Liver (tissue), 7 donors: ENCODE measurements at regions not wholly inside any gene's neighbourhood (a gene's known extent, or its start where the extent isn't known, plus 50 kb on each side); places are given as distances from the start of the nearest gene placed in this dataset.

Experiments used
- DNase-seq: peaks from one replicate; pipeline ENCODE4 v3.0.0-alpha.2; 2017; ENCODE audit warnings: low spot score
- H3K27ac ChIP-seq, 2 donors: one replicate each; pipeline ENCODE4 v1.7.0; 2013; ENCODE audit warnings: inconsistent platforms in 2 of 2, low read length in 2 of 2, control low read depth in 1 of 2, low read depth in 1 of 2, mild to moderate bottlenecking in 1 of 2
- H3K27me3 ChIP-seq, 4 donors: one replicate each; pipeline versions ENCODE4 v1.6.1 to v1.7.0; 2013; ENCODE audit warnings: low read length in 3 of 4, inconsistent platforms in 1 of 4, mild to moderate bottlenecking in 1 of 4, moderate library complexity in 1 of 4; ENCODE audit not compliant: control insufficient read depth in 4 of 4, insufficient read depth in 4 of 4
- H3K36me3 ChIP-seq, 4 donors: one replicate each; pipeline versions ENCODE4 v1.6.1 to v1.7.0; 2013; ENCODE audit warnings: low read length in 3 of 4, mild to moderate bottlenecking in 3 of 4, low read depth in 1 of 4, moderate library complexity in 1 of 4; ENCODE audit not compliant: control insufficient read depth in 4 of 4, insufficient read depth in 3 of 4
- H3K4me1 ChIP-seq, 4 donors: one replicate each; pipeline versions ENCODE4 v1.6.1 to v1.7.0; 2013; ENCODE audit warnings: low read length in 3 of 4, mild to moderate bottlenecking in 3 of 4, moderate library complexity in 1 of 4; ENCODE audit not compliant: control insufficient read depth in 4 of 4, insufficient read depth in 4 of 4
- H3K4me3 ChIP-seq, 3 donors: one replicate each; pipeline versions ENCODE4 v1.6.1 to v1.7.0; 2013; ENCODE audit warnings: low read length in 3 of 3, control low read depth in 1 of 3, low read depth in 1 of 3, mild to moderate bottlenecking in 1 of 3
- H3K9ac ChIP-seq, 2 donors: one replicate each; pipeline ENCODE4 v1.7.0; 2013; ENCODE audit warnings: low read length in 2 of 2, mild to moderate bottlenecking in 2 of 2, moderate library complexity in 2 of 2, control low read depth in 1 of 2, low read depth in 1 of 2
- H3K9me3 ChIP-seq, 4 donors: one replicate each; pipeline versions ENCODE4 v1.6.1 to v1.7.0; 2013; ENCODE audit warnings: low read length in 3 of 4; ENCODE audit not compliant: control insufficient read depth in 4 of 4
- ATF3 ChIP-seq: IDR thresholded peaks from 2 replicates; pipeline ENCODE4 v1.6.1; 2016; ENCODE audit warnings: antibody characterized with exemption
- EGR1 ChIP-seq, 2 donors: IDR thresholded peaks; 2 replicates each; pipeline ENCODE4 v1.6.1; 2016 to 2018; ENCODE audit warnings: antibody characterized with exemption in 2 of 2, low read depth in 2 of 2
- FOXA1 ChIP-seq: IDR thresholded peaks from 2 replicates; pipeline ENCODE4 v1.6.1; 2016; ENCODE audit warnings: antibody characterized with exemption
- FOXA2 ChIP-seq: IDR thresholded peaks from 2 replicates; pipeline ENCODE4 v1.6.1; 2016; ENCODE audit warnings: antibody characterized with exemption
- GABPA ChIP-seq, 2 donors: IDR thresholded peaks in 1 of 2; conservative IDR thresholded peaks in 1 of 2; 2 replicates each; pipeline ENCODE4 v1.6.1; 2016; ENCODE audit warnings: antibody characterized with exemption in 2 of 2, mild to moderate bottlenecking in 1 of 2, moderate library complexity in 1 of 2
- HNF4A ChIP-seq, 2 donors: conservative IDR thresholded peaks; 2 replicates each; pipeline ENCODE4 v1.6.1; 2016; ENCODE audit warnings: antibody characterized with exemption in 2 of 2, mild to moderate bottlenecking in 2 of 2
- HNF4G ChIP-seq: IDR thresholded peaks from 2 replicates; pipeline ENCODE4 v1.6.1; 2016; ENCODE audit warnings: antibody characterized with exemption
- JUND ChIP-seq, 2 donors: IDR thresholded peaks; 2 replicates each; pipeline ENCODE4 v1.6.1; 2016; ENCODE audit warnings: antibody characterized with exemption in 2 of 2
- MAX ChIP-seq: IDR thresholded peaks from 2 replicates; pipeline ENCODE4 v1.6.1; 2016; ENCODE audit warnings: antibody characterized with exemption
- NR2F2 ChIP-seq: IDR thresholded peaks from 2 replicates; pipeline ENCODE4 v1.6.1; 2016; ENCODE audit warnings: antibody characterized with exemption
- RAD21 ChIP-seq, 2 donors: IDR thresholded peaks; 2 replicates each; pipeline ENCODE4 v1.6.1; 2016; ENCODE audit warnings: antibody characterized with exemption in 2 of 2, mild to moderate bottlenecking in 2 of 2
- REST ChIP-seq: IDR thresholded peaks from 2 replicates; pipeline ENCODE4 v1.6.1; 2016; ENCODE audit warnings: antibody characterized with exemption, mild to moderate bottlenecking
- RXRA ChIP-seq, 2 donors: IDR thresholded peaks; 2 replicates each; pipeline ENCODE4 v1.6.1; 2017 to 2018; ENCODE audit warnings: antibody characterized with exemption in 2 of 2, mild to moderate bottlenecking in 1 of 2
- SP1 ChIP-seq: IDR thresholded peaks from 2 replicates; pipeline ENCODE4 v1.6.1; 2018; ENCODE audit warnings: antibody characterized with exemption, mild to moderate bottlenecking
- YY1 ChIP-seq: IDR thresholded peaks from 2 replicates; pipeline ENCODE4 v1.6.1; 2016; ENCODE audit warnings: antibody characterized with exemption, mild to moderate bottlenecking
- ZBTB33 ChIP-seq: IDR thresholded peaks from 2 replicates; pipeline ENCODE4 v1.6.1; 2016; ENCODE audit warnings: antibody characterized with exemption
- WGBS: extraction: QIAGEN DNeasy Blood & Tissue Kit; methylation state at CpG from one replicate; pipeline ENCODE4 v1.1.7; 2013; 5-methylcytosine and 5-hydroxymethylcytosine counted together
- donor health status: healthy.
- donor health status: healthy.
- donor health status: healthy.
- donor health status: healthy.

- no peak for TF ChIP-seq REST
- TF ChIP-seq RXRA (IDR thresholded peaks at IDR 0.05): no peak
- no peak for TF ChIP-seq ATF3
- no peak for TF ChIP-seq HNF4G
- no peak for TF ChIP-seq FOXA1
- TF ChIP-seq SP1: no peak
- TF ChIP-seq HNF4A (conservative IDR thresholded peaks at IDR 0.05): no peak
Observed at GRCh38 chr3:5898106-5898505, 710.6 kb downstream of the EDEM1 start (continued).

GRCh38 chr3:5899014-5899761 lies 711.7 kb downstream of the EDEM1 start:
- TF ChIP-seq RAD21 (IDR thresholded peaks at IDR 0.05): no peak
- no peak for TF ChIP-seq ZBTB33
- no peak for TF ChIP-seq FOXA1
- TF ChIP-seq JUND (IDR thresholded peaks at IDR 0.05): no peak
- TF ChIP-seq ATF3: no peak
- no peak for TF ChIP-seq MAX
- TF ChIP-seq HNF4A (conservative IDR thresholded peaks at IDR 0.05): no peak
- TF ChIP-seq FOXA2: no peak
- no peak for TF ChIP-seq GABPA (IDR thresholded peaks at IDR 0.05 in 1 of 2, conservative IDR thresholded peaks at IDR 0.05 in 1 of 2)
- TF ChIP-seq EGR1 (IDR thresholded peaks at IDR 0.05; ENCODE audit: low read depth in 2 of 2): no peak
- no peak for TF ChIP-seq NR2F2
- TF ChIP-seq HNF4G: no peak
- no peak for TF ChIP-seq REST
- TF ChIP-seq YY1: no peak
- no peak for TF ChIP-seq RXRA (IDR thresholded peaks at IDR 0.05)
- DNase-seq: no peak
- WGBS: 65% methylated on average over 3 of the region's 3 CpGs
- H3K9me3 ChIP-seq: no peaks in the 10 kb centered on the region
- H3K36me3 ChIP-seq: no peaks in the 10 kb centered on the region
- H3K4me3 ChIP-seq: no peak overlapping the region
- no peak overlapping the region for H3K9ac ChIP-seq
- H3K27me3 ChIP-seq: no peaks in the 10 kb centered on the region
- H3K4me1 ChIP-seq: no peaks in the 10 kb centered on the region
- H3K27ac ChIP-seq: no peak overlapping the region
